ENCODE measurements at regions not wholly inside any gene's neighbourhood (a gene's known extent, or its start where the extent isn't known, plus 50 kb on each side); places are given as distances from the start of the nearest gene placed in this dataset.

DNA sequence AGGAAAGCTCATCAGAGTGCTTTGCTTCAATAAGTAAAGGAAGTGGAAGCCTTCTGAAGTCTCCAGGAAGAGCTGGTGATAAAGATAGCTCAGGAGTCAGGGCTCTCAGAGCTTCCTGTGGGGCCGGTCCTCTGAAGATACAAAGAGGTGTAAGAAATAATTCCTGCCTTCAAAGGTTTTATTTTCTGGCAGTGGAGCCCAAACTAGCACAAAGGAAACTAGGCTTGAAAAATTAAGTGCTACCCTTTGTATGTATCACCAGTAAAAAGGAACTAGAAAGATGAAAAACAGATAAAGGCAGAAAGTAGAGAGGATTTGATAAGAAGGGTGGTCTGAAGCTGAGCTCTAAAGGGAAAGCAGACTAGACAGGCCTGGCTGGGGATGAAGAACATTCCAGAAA, 204.1 kb upstream of the SASH1 start:
- Histone ChIP-seq H3K27me3 (ENCODE audit: control insufficient read depth in 2 of 2, insufficient read depth in 2 of 2, low read length in 2 of 2) (no peaks in the 10 kb centered on the region), H3K9me3 (ENCODE audit: control insufficient read depth in 2 of 2, low read length in 2 of 2) (no peaks in the 10 kb centered on the region), H3K9ac (ENCODE audit: low read depth in 1 of 2, low read length in 2 of 2) (no peak overlapping the region), H3K4me1 (ENCODE audit: control insufficient read depth in 2 of 2, insufficient read depth in 2 of 2, low read length in 2 of 2) (no peaks in the 10 kb centered on the region), H3K36me3 (ENCODE audit: control insufficient read depth in 2 of 2, insufficient read depth in 2 of 2, low read length in 2 of 2) (no peaks in the 10 kb centered on the region), H3K4me3 (ENCODE audit: low read length in 2 of 2) (no peak overlapping the region), H3K27ac (ENCODE audit: low read depth in 2 of 2, low read length in 2 of 2) (no peak overlapping the region)

DNA sequence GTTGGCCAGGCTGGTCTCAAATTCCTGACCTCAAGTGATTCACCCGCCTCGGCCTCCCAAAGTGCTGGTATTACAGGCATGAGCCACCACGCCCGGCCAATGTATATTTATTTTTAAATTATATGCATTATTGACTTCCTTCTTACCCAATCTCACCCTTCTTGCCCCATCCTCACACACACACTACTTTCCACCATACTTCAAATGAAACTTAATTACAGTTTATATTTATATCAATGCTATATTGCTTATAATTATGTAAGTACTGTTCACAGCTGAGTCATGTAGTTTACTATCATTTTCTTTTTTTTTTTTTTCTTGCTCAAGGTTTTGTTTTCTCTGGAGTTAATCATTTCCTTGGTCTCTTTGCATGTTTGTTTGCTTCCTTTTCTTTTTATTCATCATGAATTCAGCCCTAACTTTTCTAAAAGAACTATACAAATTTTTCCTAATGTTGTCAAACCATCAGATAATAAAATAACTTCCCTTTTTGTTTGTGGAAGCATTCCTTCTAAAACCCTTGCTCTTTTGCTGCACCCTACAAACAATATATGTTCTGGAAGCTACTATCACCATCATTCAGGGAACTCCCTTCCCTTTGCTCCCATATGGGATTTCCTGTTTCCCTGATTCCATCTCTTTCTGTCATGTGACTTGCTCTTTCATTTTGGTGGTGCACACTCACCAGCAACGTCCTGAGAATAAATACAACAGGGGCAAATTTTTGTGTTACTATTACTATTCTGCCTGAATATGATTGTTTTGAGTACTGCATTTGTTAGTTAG, 201.7 kb upstream of the SASH1 start:
- no peaks in the 10 kb centered on the region for H3K36me3 ChIP-seq (ENCODE audit: control insufficient read depth in 2 of 2, insufficient read depth in 2 of 2, low read length in 2 of 2)
- no peak overlapping the region for H3K9ac ChIP-seq (ENCODE audit: low read depth in 1 of 2, low read length in 2 of 2)
- H3K4me3 ChIP-seq (ENCODE audit: low read length in 2 of 2): no peak overlapping the region
- no peaks in the 10 kb centered on the region for H3K9me3 ChIP-seq (ENCODE audit: control insufficient read depth in 2 of 2, low read length in 2 of 2)
- no peak overlapping the region for H3K27ac ChIP-seq (ENCODE audit: low read depth in 2 of 2, low read length in 2 of 2)
- no peaks in the 10 kb centered on the region for H3K27me3 ChIP-seq (ENCODE audit: control insufficient read depth in 2 of 2, insufficient read depth in 2 of 2, low read length in 2 of 2)
- no peaks in the 10 kb centered on the region for H3K4me1 ChIP-seq (ENCODE audit: control insufficient read depth in 2 of 2, insufficient read depth in 2 of 2, low read length in 2 of 2)

DNA sequence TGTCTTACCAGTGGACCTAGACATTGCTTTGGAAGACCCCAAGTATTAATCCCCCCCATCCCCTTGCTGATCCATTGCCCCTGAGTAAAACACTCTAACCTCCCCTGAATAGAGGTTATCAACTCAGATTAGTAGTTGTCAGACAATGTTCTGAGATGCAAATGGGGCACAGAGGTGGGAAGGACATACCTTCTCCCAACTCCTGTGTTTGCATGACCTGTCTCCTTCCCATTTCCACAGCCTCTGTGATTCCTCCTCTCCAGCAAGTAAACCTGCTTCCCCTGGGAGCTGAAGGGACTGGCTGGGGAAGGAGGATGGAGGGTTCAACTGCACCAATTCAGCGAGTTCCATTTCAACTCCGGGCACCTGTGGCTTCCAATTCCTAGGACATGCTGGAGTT, 199.8 kb upstream of the SASH1 start:
- Histone ChIP-seq H3K27ac (ENCODE audit: low read depth in 2 of 2, low read length in 2 of 2) (no peak overlapping the region), H3K4me1 (ENCODE audit: control insufficient read depth in 2 of 2, insufficient read depth in 2 of 2, low read length in 2 of 2) (no peaks in the 10 kb centered on the region), H3K9ac (ENCODE audit: low read depth in 1 of 2, low read length in 2 of 2) (no peak overlapping the region), H3K9me3 (ENCODE audit: control insufficient read depth in 2 of 2, low read length in 2 of 2) (no peaks in the 10 kb centered on the region), H3K36me3 (ENCODE audit: control insufficient read depth in 2 of 2, insufficient read depth in 2 of 2, low read length in 2 of 2) (no peaks in the 10 kb centered on the region), H3K4me3 (ENCODE audit: low read length in 2 of 2) (no peak overlapping the region), H3K27me3 (ENCODE audit: control insufficient read depth in 2 of 2, insufficient read depth in 2 of 2, low read length in 2 of 2) (no peaks in the 10 kb centered on the region)

DNA sequence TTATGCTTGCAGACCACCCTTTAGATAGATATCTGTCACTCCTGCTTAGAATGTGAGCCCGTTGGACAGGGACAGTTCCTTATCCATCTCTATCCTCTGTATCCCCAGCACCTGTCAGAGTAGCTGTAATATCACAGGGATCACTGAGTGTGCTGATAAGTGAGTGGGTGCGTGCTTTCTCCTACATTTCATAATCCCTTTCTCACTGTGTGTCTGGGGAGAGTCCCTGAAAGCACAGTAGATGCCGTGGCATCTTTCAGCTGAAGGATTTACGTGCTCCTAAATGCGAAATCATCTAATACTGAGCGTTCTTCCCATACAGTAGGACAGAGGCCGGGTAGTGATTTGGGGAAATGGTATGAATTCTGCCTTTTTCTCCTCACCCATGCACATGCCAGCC, 198.9 kb upstream of the SASH1 start:
- H3K9me3 ChIP-seq (ENCODE audit: control insufficient read depth in 2 of 2, low read length in 2 of 2): no peaks in the 10 kb centered on the region
- H3K9ac ChIP-seq (ENCODE audit: low read depth in 1 of 2, low read length in 2 of 2): no peak overlapping the region

DNA sequence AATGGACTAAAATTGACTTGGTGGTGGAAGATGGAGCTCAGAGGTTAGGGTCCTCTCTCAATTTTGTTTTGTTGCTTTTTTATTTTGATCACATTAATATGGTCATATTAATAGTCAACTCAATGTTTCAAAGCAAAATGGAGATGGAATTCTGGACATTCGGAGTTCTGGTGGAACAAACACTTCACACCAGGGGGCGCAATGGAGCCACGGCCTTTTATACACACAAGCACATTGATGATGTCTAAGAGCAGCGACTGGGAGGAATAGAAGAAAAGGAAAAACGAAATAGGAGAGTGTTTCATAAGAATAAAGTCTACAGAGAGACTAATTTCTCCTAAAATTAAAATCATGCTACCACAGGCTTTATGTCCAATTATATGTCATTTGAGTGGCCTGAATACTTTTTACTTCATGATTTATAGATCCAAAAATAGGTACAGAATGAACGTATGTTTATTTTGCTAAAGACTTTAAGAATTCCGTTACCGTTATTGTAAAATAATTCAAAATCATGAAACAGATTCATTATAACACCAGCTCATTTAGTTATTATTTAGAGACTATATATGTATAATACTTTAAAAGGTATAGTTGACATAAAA, 197.6 kb upstream of the SASH1 start:
- Histone ChIP-seq H3K27ac (ENCODE audit: low read depth in 2 of 2, low read length in 2 of 2) (no peak overlapping the region), H3K9ac (ENCODE audit: low read depth in 1 of 2, low read length in 2 of 2) (no peak overlapping the region), H3K4me3 (ENCODE audit: low read length in 2 of 2) (no peak overlapping the region), H3K4me1 (ENCODE audit: control insufficient read depth in 2 of 2, insufficient read depth in 2 of 2, low read length in 2 of 2) (no peaks in the 10 kb centered on the region), H3K36me3 (ENCODE audit: control insufficient read depth in 2 of 2, insufficient read depth in 2 of 2, low read length in 2 of 2) (no peaks in the 10 kb centered on the region), H3K9me3 (ENCODE audit: control insufficient read depth in 2 of 2, low read length in 2 of 2) (no peaks in the 10 kb centered on the region), H3K27me3 (ENCODE audit: control insufficient read depth in 2 of 2, insufficient read depth in 2 of 2, low read length in 2 of 2) (no peaks in the 10 kb centered on the region)

More for the DNA sequence above, 198.9 kb upstream of the SASH1 start:
- Histone ChIP-seq H3K27ac (ENCODE audit: low read depth in 2 of 2, low read length in 2 of 2) (no peak overlapping the region), H3K4me3 (ENCODE audit: low read length in 2 of 2) (no peak overlapping the region), H3K27me3 (ENCODE audit: control insufficient read depth in 2 of 2, insufficient read depth in 2 of 2, low read length in 2 of 2) (no peaks in the 10 kb centered on the region), H3K36me3 (ENCODE audit: control insufficient read depth in 2 of 2, insufficient read depth in 2 of 2, low read length in 2 of 2) (no peaks in the 10 kb centered on the region), H3K4me1 (ENCODE audit: control insufficient read depth in 2 of 2, insufficient read depth in 2 of 2, low read length in 2 of 2) (no peaks in the 10 kb centered on the region)

DNA sequence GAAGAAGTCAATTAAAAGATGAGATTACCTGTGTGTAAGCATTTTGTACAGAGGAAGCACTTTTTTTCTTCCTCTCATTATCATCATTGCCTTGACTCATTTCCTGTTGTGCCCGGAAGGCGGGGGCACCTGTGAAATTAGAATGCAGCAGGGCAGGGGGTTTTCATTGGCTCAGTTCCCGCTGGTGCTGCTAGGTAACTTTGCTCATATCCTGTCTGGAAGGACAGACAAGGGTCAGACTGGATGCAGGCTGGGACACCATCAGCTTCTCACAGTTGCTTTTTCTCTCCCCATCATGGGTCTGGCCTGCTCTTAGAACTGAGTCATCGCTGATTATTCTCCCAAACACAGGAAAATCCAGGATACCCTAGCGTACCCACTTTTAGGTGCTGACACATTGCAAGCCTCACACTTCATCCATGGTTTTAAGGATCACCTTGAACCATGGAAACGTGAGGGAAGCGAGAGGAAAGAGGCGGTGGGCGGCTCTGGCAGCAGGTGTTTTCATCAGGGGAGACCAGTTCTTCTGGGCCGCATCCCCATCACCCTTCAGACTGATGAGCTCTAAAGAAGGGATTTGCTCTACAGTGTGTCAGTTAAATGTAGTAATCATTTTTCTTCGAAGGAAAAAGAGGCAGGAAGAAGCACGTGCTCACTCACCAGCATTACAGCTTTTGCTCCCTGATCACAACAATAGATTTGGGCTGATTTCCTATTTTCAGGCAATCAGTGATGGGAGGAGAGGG, 195.7 kb upstream of the SASH1 start:
- no peak overlapping the region for H3K27ac ChIP-seq (ENCODE audit: low read depth in 2 of 2, low read length in 2 of 2)
- no peak overlapping the region for H3K9ac ChIP-seq (ENCODE audit: low read depth in 1 of 2, low read length in 2 of 2)
- no peaks in the 10 kb centered on the region for H3K36me3 ChIP-seq (ENCODE audit: control insufficient read depth in 2 of 2, insufficient read depth in 2 of 2, low read length in 2 of 2)
- H3K9me3 ChIP-seq (ENCODE audit: control insufficient read depth in 2 of 2, low read length in 2 of 2): no peaks in the 10 kb centered on the region
- H3K27me3 ChIP-seq (ENCODE audit: control insufficient read depth in 2 of 2, insufficient read depth in 2 of 2, low read length in 2 of 2): no peaks in the 10 kb centered on the region
- H3K4me3 ChIP-seq (ENCODE audit: low read length in 2 of 2): no peak overlapping the region
- H3K4me1 ChIP-seq (ENCODE audit: control insufficient read depth in 2 of 2, insufficient read depth in 2 of 2, low read length in 2 of 2): no peaks in the 10 kb centered on the region

DNA sequence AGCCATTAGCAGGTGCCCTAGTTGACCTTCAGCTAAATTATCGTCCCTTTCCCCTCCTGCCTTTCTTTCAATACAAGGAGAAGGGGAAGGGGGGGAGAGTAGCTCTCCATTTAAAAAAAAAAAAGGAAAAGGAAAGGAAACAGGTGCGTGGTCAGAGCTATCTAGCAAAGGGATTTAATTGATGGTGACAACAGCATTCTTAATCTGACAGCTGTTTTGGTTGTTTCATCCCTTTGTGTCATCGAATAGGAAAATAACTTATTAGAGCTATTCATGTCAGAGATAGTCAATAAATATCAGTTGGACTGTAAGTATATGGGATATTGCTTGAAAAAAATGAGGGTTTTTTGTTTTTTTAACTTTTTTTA, 195.2 kb upstream of the SASH1 start:
- Histone ChIP-seq H3K27ac (ENCODE audit: low read depth in 2 of 2, low read length in 2 of 2) (no peak overlapping the region), H3K4me1 (ENCODE audit: control insufficient read depth in 2 of 2, insufficient read depth in 2 of 2, low read length in 2 of 2) (no peaks in the 10 kb centered on the region), H3K9ac (ENCODE audit: low read depth in 1 of 2, low read length in 2 of 2) (no peak overlapping the region), H3K27me3 (ENCODE audit: control insufficient read depth in 2 of 2, insufficient read depth in 2 of 2, low read length in 2 of 2) (no peaks in the 10 kb centered on the region), H3K36me3 (ENCODE audit: control insufficient read depth in 2 of 2, insufficient read depth in 2 of 2, low read length in 2 of 2) (no peaks in the 10 kb centered on the region), H3K9me3 (ENCODE audit: control insufficient read depth in 2 of 2, low read length in 2 of 2) (no peaks in the 10 kb centered on the region), H3K4me3 (ENCODE audit: low read length in 2 of 2) (no peak overlapping the region)

DNA sequence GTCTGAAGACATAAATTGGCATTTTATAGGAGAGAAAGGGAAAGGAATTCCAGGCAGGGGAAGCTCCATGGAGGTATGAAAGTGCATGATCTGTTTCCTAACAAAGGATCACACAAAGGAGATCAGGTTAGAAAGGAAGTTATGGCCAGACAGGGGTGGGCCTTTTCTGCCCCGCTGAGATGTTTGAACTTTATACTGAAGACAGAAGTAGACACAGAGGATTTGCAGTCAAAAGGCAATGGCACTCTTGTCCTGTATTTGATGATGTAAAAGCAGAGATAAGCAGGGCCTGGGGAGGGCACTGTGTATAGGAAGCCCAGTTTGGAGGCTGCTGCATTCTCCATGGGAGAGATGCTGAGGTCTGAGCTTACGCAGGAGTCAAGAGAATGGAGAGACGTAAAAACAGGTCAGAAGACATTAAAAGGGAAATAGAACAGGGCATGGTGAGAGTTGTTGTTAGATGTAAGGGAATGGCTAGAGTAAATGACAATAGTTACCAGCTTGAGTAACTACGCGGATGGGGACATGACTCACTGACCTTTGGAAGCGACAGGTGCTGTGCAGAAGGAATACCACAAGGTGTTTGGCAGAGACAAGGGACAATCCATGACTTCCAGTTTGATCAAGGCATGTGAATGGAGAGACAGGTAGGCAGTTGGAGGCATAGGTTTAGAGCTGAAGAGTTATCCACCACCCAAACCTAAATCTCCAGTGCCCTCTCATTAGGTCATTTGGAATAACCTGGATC, 190.6 kb upstream of the SASH1 start:
- Histone ChIP-seq H3K4me3 (ENCODE audit: low read length in 2 of 2) (no peak overlapping the region), H3K27ac (ENCODE audit: low read depth in 2 of 2, low read length in 2 of 2) (no peak overlapping the region), H3K4me1 (ENCODE audit: control insufficient read depth in 2 of 2, insufficient read depth in 2 of 2, low read length in 2 of 2) (no peaks in the 10 kb centered on the region), H3K9ac (ENCODE audit: low read depth in 1 of 2, low read length in 2 of 2) (no peak overlapping the region), H3K27me3 (ENCODE audit: control insufficient read depth in 2 of 2, insufficient read depth in 2 of 2, low read length in 2 of 2) (no peaks in the 10 kb centered on the region), H3K9me3 (ENCODE audit: control insufficient read depth in 2 of 2, low read length in 2 of 2) (no peaks in the 10 kb centered on the region), H3K36me3 (ENCODE audit: control insufficient read depth in 2 of 2, insufficient read depth in 2 of 2, low read length in 2 of 2) (no peaks in the 10 kb centered on the region)

DNA sequence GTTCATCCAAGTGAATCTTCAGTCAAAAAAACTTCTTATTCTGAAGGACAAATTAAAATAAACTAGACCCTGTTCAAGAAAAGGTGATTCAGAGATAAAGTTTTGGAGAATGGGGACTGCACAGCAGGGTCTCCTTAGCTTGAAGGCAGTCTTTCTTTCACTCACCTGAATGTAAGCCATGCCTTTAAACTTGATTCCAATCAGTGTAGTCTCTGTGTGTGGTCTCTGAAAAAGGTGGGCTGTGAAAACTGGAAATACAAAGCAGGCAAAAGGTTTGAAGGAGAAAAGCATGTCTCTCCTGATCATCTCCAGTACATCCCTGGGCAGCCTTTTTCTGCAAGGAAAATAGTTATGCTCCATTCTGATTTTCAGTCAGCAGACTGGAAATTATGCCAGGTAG, 188.0 kb upstream of the SASH1 start:
- Histone ChIP-seq H3K4me1 (ENCODE audit: control insufficient read depth in 2 of 2, insufficient read depth in 2 of 2, low read length in 2 of 2) (no peaks in the 10 kb centered on the region), H3K9ac (ENCODE audit: low read depth in 1 of 2, low read length in 2 of 2) (no peak overlapping the region), H3K4me3 (ENCODE audit: low read length in 2 of 2) (no peak overlapping the region), H3K9me3 (ENCODE audit: control insufficient read depth in 2 of 2, low read length in 2 of 2) (no peaks in the 10 kb centered on the region), H3K27me3 (ENCODE audit: control insufficient read depth in 2 of 2, insufficient read depth in 2 of 2, low read length in 2 of 2) (no peaks in the 10 kb centered on the region), H3K27ac (ENCODE audit: low read depth in 2 of 2, low read length in 2 of 2) (no peak overlapping the region), H3K36me3 (ENCODE audit: control insufficient read depth in 2 of 2, insufficient read depth in 2 of 2, low read length in 2 of 2) (no peaks in the 10 kb centered on the region)

DNA sequence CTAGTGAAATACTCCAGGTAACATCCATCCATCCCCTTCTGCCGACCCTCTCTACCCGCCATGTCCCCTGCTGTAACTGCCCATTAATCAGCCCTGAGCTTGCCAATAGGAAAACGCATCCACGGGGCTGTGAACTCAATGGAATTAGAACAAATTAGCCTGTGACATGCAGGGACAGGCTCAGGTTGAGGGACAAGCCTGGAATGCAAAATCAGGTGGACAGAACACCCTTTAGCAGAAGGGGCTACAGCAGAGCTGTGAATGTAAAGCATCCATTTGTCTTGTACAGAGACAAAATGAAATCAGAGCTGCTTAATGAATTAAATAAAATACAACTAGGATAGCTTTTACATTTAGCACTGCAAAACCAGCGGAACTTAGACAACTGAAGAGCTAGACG, 187.3 kb upstream of the SASH1 start:
- H3K4me3 ChIP-seq (ENCODE audit: low read length in 2 of 2): no peak overlapping the region
- H3K9ac ChIP-seq (ENCODE audit: low read depth in 1 of 2, low read length in 2 of 2): no peak overlapping the region
- no peak overlapping the region for H3K27ac ChIP-seq (ENCODE audit: low read depth in 2 of 2, low read length in 2 of 2)
- H3K9me3 ChIP-seq (ENCODE audit: control insufficient read depth in 2 of 2, low read length in 2 of 2): no peaks in the 10 kb centered on the region
- no peaks in the 10 kb centered on the region for H3K4me1 ChIP-seq (ENCODE audit: control insufficient read depth in 2 of 2, insufficient read depth in 2 of 2, low read length in 2 of 2)
- H3K36me3 ChIP-seq (ENCODE audit: control insufficient read depth in 2 of 2, insufficient read depth in 2 of 2, low read length in 2 of 2): no peaks in the 10 kb centered on the region
- no peaks in the 10 kb centered on the region for H3K27me3 ChIP-seq (ENCODE audit: control insufficient read depth in 2 of 2, insufficient read depth in 2 of 2, low read length in 2 of 2)
